ENCODE measurements at regions not wholly inside any gene's neighbourhood (a gene's known extent, or its start where the extent isn't known, plus 50 kb on each side); places are given as distances from the start of the nearest gene placed in this dataset.

- TF ChIP-seq POU2F2 (IDR thresholded peaks at IDR 0.05; ENCODE audit: low read depth, low read length): no peak
- TF ChIP-seq POLR2AphosphoS5 (IDR thresholded peaks at IDR 0.05; ENCODE audit: low read depth, low read length): no peak
- TF ChIP-seq TAF1 (IDR thresholded peaks at IDR 0.05; ENCODE audit: low read depth, low read length): no peak
- TF ChIP-seq PAX5 (IDR thresholded peaks at IDR 0.05; ENCODE audit: insufficient read depth, low read length, severe bottlenecking): no peak
- TF ChIP-seq SPI1 (IDR thresholded peaks at IDR 0.05; ENCODE audit: low read depth, low read length): no peak
- TF ChIP-seq POLR2A (IDR thresholded peaks at IDR 0.05; ENCODE audit: low read depth, low read length): no peak
- no peak for DNase-seq (ENCODE audit: insufficient read length, low spot score)
- no peak for FAIRE-seq
Measured at GRCh38 chr16:9366048-9366969, 274.9 kb downstream of the HAPSTR1 start.

- DNase-seq (ENCODE audit: insufficient read length, low spot score) (no peak), FAIRE-seq (no peak)
- no peak for TF ChIP-seq POLR2AphosphoS5 (IDR thresholded peaks at IDR 0.05; ENCODE audit: low read depth, low read length)
- no peak for TF ChIP-seq SPI1 (IDR thresholded peaks at IDR 0.05; ENCODE audit: low read depth, low read length)
- TF ChIP-seq PAX5 (IDR thresholded peaks at IDR 0.05; ENCODE audit: insufficient read depth, low read length, severe bottlenecking): no peak
- TF ChIP-seq TAF1 (IDR thresholded peaks at IDR 0.05; ENCODE audit: low read depth, low read length): no peak
- TF ChIP-seq POU2F2 (IDR thresholded peaks at IDR 0.05; ENCODE audit: low read depth, low read length): no peak
- no peak for TF ChIP-seq POLR2A (IDR thresholded peaks at IDR 0.05; ENCODE audit: low read depth, low read length)
Measured at GRCh38 chr16:9370061-9370491, 278.6 kb downstream of the HAPSTR1 start.

GRCh38 chr16:9371713-9372448 lies 280.4 kb downstream of the HAPSTR1 start:
- TF ChIP-seq PAX5 (IDR thresholded peaks at IDR 0.05; ENCODE audit: insufficient read depth, low read length, severe bottlenecking) (no peak), POLR2AphosphoS5 (IDR thresholded peaks at IDR 0.05; ENCODE audit: low read depth, low read length) (no peak), TAF1 (IDR thresholded peaks at IDR 0.05; ENCODE audit: low read depth, low read length) (no peak), SPI1 (IDR thresholded peaks at IDR 0.05; ENCODE audit: low read depth, low read length) (no peak), POLR2A (IDR thresholded peaks at IDR 0.05; ENCODE audit: low read depth, low read length) (no peak), POU2F2 (IDR thresholded peaks at IDR 0.05; ENCODE audit: low read depth, low read length) (no peak)
- DNase-seq (ENCODE audit: insufficient read length, low spot score) (no peak), FAIRE-seq (no peak)

GRCh38 chr16:9372934-9373890 lies 281.8 kb downstream of the HAPSTR1 start:
- TF ChIP-seq PAX5 (IDR thresholded peaks at IDR 0.05; ENCODE audit: insufficient read depth, low read length, severe bottlenecking) (no peak), SPI1 (IDR thresholded peaks at IDR 0.05; ENCODE audit: low read depth, low read length) (no peak), POU2F2 (IDR thresholded peaks at IDR 0.05; ENCODE audit: low read depth, low read length) (no peak), POLR2A (IDR thresholded peaks at IDR 0.05; ENCODE audit: low read depth, low read length) (no peak), POLR2AphosphoS5 (IDR thresholded peaks at IDR 0.05; ENCODE audit: low read depth, low read length) (no peak), TAF1 (IDR thresholded peaks at IDR 0.05; ENCODE audit: low read depth, low read length) (no peak)
- FAIRE-seq (no peak), DNase-seq (ENCODE audit: insufficient read length, low spot score) (no peak)

GRCh38 chr16:9374061-9374460 lies 282.6 kb downstream of the HAPSTR1 start:
- DNase-seq (ENCODE audit: insufficient read length, low spot score) (no peak), FAIRE-seq (no peak)
- TF ChIP-seq SPI1 (IDR thresholded peaks at IDR 0.05; ENCODE audit: low read depth, low read length) (no peak), POU2F2 (IDR thresholded peaks at IDR 0.05; ENCODE audit: low read depth, low read length) (no peak), POLR2AphosphoS5 (IDR thresholded peaks at IDR 0.05; ENCODE audit: low read depth, low read length) (no peak), PAX5 (IDR thresholded peaks at IDR 0.05; ENCODE audit: insufficient read depth, low read length, severe bottlenecking) (no peak), POLR2A (IDR thresholded peaks at IDR 0.05; ENCODE audit: low read depth, low read length) (no peak), TAF1 (IDR thresholded peaks at IDR 0.05; ENCODE audit: low read depth, low read length) (no peak)

GRCh38 chr16:9378876-9379275 lies 287.4 kb downstream of the HAPSTR1 start:
- TF ChIP-seq POLR2A (IDR thresholded peaks at IDR 0.05; ENCODE audit: low read depth, low read length): no peak
- TF ChIP-seq POU2F2 (IDR thresholded peaks at IDR 0.05; ENCODE audit: low read depth, low read length): no peak
- TF ChIP-seq POLR2AphosphoS5 (IDR thresholded peaks at IDR 0.05; ENCODE audit: low read depth, low read length): no peak
- no peak for TF ChIP-seq TAF1 (IDR thresholded peaks at IDR 0.05; ENCODE audit: low read depth, low read length)
- TF ChIP-seq SPI1 (IDR thresholded peaks at IDR 0.05; ENCODE audit: low read depth, low read length): no peak
- TF ChIP-seq PAX5 (IDR thresholded peaks at IDR 0.05; ENCODE audit: insufficient read depth, low read length, severe bottlenecking): no peak
- DNase-seq (ENCODE audit: insufficient read length, low spot score) (no peak), FAIRE-seq (no peak)

GRCh38 chr16:9380221-9380620 lies 288.8 kb downstream of the HAPSTR1 start:
- no peak for FAIRE-seq
- no peak for TF ChIP-seq POLR2A (IDR thresholded peaks at IDR 0.05; ENCODE audit: low read depth, low read length)
- no peak for TF ChIP-seq POU2F2 (IDR thresholded peaks at IDR 0.05; ENCODE audit: low read depth, low read length)
- no peak for TF ChIP-seq SPI1 (IDR thresholded peaks at IDR 0.05; ENCODE audit: low read depth, low read length)
- no peak for TF ChIP-seq TAF1 (IDR thresholded peaks at IDR 0.05; ENCODE audit: low read depth, low read length)
- TF ChIP-seq POLR2AphosphoS5 (IDR thresholded peaks at IDR 0.05; ENCODE audit: low read depth, low read length): no peak
- TF ChIP-seq PAX5 (IDR thresholded peaks at IDR 0.05; ENCODE audit: insufficient read depth, low read length, severe bottlenecking): no peak
- DNase-seq (ENCODE audit: insufficient read length, low spot score): no peak

- FAIRE-seq: no peak
- TF ChIP-seq TAF1 (IDR thresholded peaks at IDR 0.05; ENCODE audit: low read depth, low read length) (no peak), PAX5 (IDR thresholded peaks at IDR 0.05; ENCODE audit: insufficient read depth, low read length, severe bottlenecking) (no peak), SPI1 (IDR thresholded peaks at IDR 0.05; ENCODE audit: low read depth, low read length) (no peak), POLR2AphosphoS5 (IDR thresholded peaks at IDR 0.05; ENCODE audit: low read depth, low read length) (no peak), POU2F2 (IDR thresholded peaks at IDR 0.05; ENCODE audit: low read depth, low read length) (no peak), POLR2A (IDR thresholded peaks at IDR 0.05; ENCODE audit: low read depth, low read length) (no peak)
Measured at GRCh38 chr16:9381399-9381798, 290.0 kb downstream of the HAPSTR1 start.

More at GRCh38 chr16:9381399-9381798, 290.0 kb downstream of the HAPSTR1 start:
- DNase-seq (ENCODE audit: insufficient read length, low spot score): no peak

Measured in GM12891 (cell line).